ENCODE measurements at regions not wholly inside any gene's neighbourhood (a gene's known extent, or its start where the extent isn't known, plus 50 kb on each side); places are given as distances from the start of the nearest gene placed in this dataset.
A peak's percentile ranks its signal among the peaks of the same experiment; 100 is the strongest.

- no peak overlapping the region for H3K27ac ChIP-seq
- H3K4me3 ChIP-seq: no peak overlapping the region
- WGBS, 10 experiments: 50 to 100% (median 82%) methylated on average over 1 to 5 of the region's 5 CpGs
- ATAC-seq (replicated peaks in 6 of 8): no peak
- in situ Hi-C loops (cut with MboI; ENCODE audit: low pct_unique_long_range_greater_than_20kb in 2 of 9, low sequenced_read_pairs in 9 of 9, unreplicated experiment in 9 of 9): no loop called here
- peaks cover 0 to 3% of the 10 kb centered on the region in 2 donors for H3K4me1 ChIP-seq (replicated peaks in 1 of 2)
Measured at GRCh38 chr20:11808841-11809240, 108.9 kb upstream of the BTBD3 start.

- in situ Hi-C loops (cut with MboI; ENCODE audit: low pct_unique_long_range_greater_than_20kb in 2 of 9, low sequenced_read_pairs in 9 of 9, unreplicated experiment in 9 of 9): no loop called here
- no peak overlapping the region for H3K27ac ChIP-seq
- 0 to 100% (median 39%) methylated on average over 1 to 4 of the region's 4 CpGs for WGBS, 10 experiments
- H3K4me1 ChIP-seq (replicated peaks in 1 of 2): peaks cover 0 to 3% of the 10 kb centered on the region in 2 donors
- H3K4me3 ChIP-seq: no peak overlapping the region
- peak in 3 of 8 experiments; percentile 35 to 89 (median 46) for ATAC-seq (replicated peaks in 6 of 8)
Measured at GRCh38 chr20:11810311-11811083, 107.2 kb upstream of the BTBD3 start.

- in situ Hi-C loops (cut with MboI; ENCODE audit: low pct_unique_long_range_greater_than_20kb in 2 of 9, low sequenced_read_pairs in 9 of 9, unreplicated experiment in 9 of 9): no loop called here
- no peak for ATAC-seq (replicated peaks in 6 of 8)
- no peak overlapping the region for H3K4me3 ChIP-seq
- WGBS, 10 experiments: 54 to 100% (median 85%) methylated on average over 1 to 13 of the region's 14 CpGs; no CpG with 5 or more reads in 3 of the 10 experiments
- H3K27ac ChIP-seq: no peak overlapping the region
- no peaks in the 10 kb centered on the region for H3K4me1 ChIP-seq (replicated peaks in 1 of 2)
Measured at GRCh38 chr20:11813106-11813890, 104.4 kb upstream of the BTBD3 start.

DNA sequence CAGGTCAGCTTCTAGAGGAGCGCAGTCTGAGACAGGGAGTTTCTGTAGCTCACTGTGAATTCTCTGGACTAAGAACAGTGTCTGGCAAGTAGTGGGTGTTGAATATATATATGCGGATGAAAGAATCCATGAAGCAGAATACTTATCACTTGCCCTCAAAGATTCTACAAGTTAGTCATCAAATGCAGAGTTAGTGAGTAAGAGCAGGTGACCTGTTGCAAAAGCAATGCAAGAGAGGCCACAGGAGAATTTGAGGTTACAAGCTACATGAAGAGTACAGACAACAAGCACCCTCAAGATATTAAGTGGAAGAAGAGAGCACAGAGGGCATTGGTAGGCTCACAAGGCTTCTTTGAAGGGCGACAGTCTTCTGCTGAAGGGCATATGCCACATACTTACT lies 103.4 kb upstream of the BTBD3 start:
- no peak overlapping the region for H3K27ac ChIP-seq
- no peak overlapping the region for H3K4me3 ChIP-seq
- ATAC-seq (replicated peaks in 6 of 8): peak in 2 of 8 experiments; percentile 73 to 76
- in situ Hi-C loops (cut with MboI; ENCODE audit: low pct_unique_long_range_greater_than_20kb in 2 of 9, low sequenced_read_pairs in 9 of 9, unreplicated experiment in 9 of 9): no loop called here
- H3K4me1 ChIP-seq (replicated peaks in 1 of 2): no peaks in the 10 kb centered on the region
- WGBS, 10 experiments: 19 to 100% (median 94%) methylated on average over 1 to 3 of the region's 3 CpGs; no CpG with 5 or more reads in 3 of the 10 experiments

- Histone ChIP-seq H3K27ac (no peak overlapping the region), H3K4me1 (replicated peaks in 1 of 2) (no peaks in the 10 kb centered on the region), H3K4me3 (no peak overlapping the region)
- 50 to 100% (median 100%) methylated on average over 1 of the region's 1 CpG; no CpG with 5 or more reads in 1 of the 10 experiments for WGBS, 10 experiments
- no peak for ATAC-seq (replicated peaks in 6 of 8)
- in situ Hi-C loops (cut with MboI; ENCODE audit: low pct_unique_long_range_greater_than_20kb in 2 of 9, low sequenced_read_pairs in 9 of 9, unreplicated experiment in 9 of 9): no loop called here
Measured at GRCh38 chr20:11820838-11821237, 96.9 kb upstream of the BTBD3 start.

DNA sequence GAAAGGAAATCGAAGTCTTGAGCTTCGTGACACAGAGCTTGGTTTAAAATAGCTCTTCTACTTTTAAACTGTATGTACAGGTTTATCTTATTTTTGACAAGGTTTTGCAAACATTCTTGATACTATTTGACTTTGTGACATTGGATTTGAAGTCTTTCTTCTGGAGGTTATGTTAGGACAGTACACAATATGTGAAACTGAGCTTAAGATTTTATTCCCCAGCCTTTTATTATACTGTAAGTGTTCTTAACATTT lies 95.2 kb upstream of the BTBD3 start:
- WGBS, 10 experiments: 25 to 100% (median 57%) methylated on average over 1 to 2 of the region's 2 CpGs; no CpG with 5 or more reads in 2 of the 10 experiments
- Histone ChIP-seq H3K4me1 (replicated peaks in 1 of 2) (no peaks in the 10 kb centered on the region), H3K4me3 (no peak overlapping the region), H3K27ac (no peak overlapping the region)
- in situ Hi-C loops (cut with MboI; ENCODE audit: low pct_unique_long_range_greater_than_20kb in 2 of 9, low sequenced_read_pairs in 9 of 9, unreplicated experiment in 9 of 9): no loop called here
- no peak for ATAC-seq (replicated peaks in 6 of 8)

DNA sequence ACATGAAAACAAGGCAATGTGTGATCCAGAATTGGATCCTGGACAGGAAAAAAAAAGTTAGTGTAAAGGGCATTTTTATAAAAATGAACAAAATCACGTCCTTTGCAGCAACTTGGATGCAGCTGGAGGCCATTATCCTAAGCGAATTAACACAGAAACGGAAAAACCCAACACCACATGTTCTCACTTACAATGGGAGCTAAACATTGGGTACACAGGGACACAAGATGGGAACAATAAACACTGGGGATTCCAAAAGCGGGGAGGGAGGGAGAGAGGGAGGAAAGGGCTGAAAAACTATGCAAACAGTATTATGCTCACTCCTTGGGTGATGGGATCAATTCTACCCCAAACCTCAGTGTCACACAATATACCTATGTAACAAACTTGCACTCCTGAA lies 91.4 kb upstream of the BTBD3 start:
- WGBS, 10 experiments: 7 to 88% (median 60%) methylated on average over 1 to 4 of the region's 4 CpGs; no CpG with 5 or more reads in 1 of the 10 experiments

GRCh38 chr20:11832397-11832796 lies 85.3 kb upstream of the BTBD3 start:
- no peak overlapping the region for H3K27ac ChIP-seq
- WGBS, 10 experiments: 20 to 60% (median 55%) methylated on average over 1 of the region's 1 CpG; no CpG with 5 or more reads in 4 of the 10 experiments
- ATAC-seq (replicated peaks in 6 of 8): no peak
- no peak overlapping the region for H3K4me3 ChIP-seq
- in situ Hi-C loops (cut with MboI; ENCODE audit: low pct_unique_long_range_greater_than_20kb in 2 of 9, low sequenced_read_pairs in 9 of 9, unreplicated experiment in 9 of 9): no loop called here
- H3K4me1 ChIP-seq (replicated peaks in 1 of 2): no peaks in the 10 kb centered on the region

More for the DNA sequence above, 91.4 kb upstream of the BTBD3 start:
- Histone ChIP-seq H3K4me1 (replicated peaks in 1 of 2) (no peaks in the 10 kb centered on the region), H3K27ac (no peak overlapping the region), H3K4me3 (no peak overlapping the region)
- in situ Hi-C loops (cut with MboI; ENCODE audit: low pct_unique_long_range_greater_than_20kb in 2 of 9, low sequenced_read_pairs in 9 of 9, unreplicated experiment in 9 of 9): no loop called here
- no peak for ATAC-seq (replicated peaks in 6 of 8)

DNA sequence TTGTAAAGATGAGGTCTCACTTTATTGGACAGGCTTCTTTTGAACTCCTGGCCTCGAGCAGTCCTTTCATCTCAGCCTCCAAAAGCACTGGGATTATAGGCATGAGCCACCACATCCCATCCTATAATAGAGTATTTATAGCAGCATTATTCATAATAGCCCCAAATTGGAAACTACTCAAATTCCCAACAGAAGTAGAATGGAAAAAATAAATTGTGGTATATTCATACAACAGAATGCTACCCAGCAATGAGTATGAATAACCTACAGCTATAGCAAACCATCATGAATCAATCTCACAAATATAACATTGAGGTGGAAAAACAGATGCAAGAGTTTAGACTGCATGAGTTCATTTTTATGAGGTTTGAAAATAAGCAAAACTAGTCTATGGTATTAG lies 84.8 kb upstream of the BTBD3 start:
- no peak for ATAC-seq (replicated peaks in 6 of 8)
- no peak overlapping the region for H3K4me3 ChIP-seq
- in situ Hi-C loops (cut with MboI; ENCODE audit: low pct_unique_long_range_greater_than_20kb in 2 of 9, low sequenced_read_pairs in 9 of 9, unreplicated experiment in 9 of 9): no loop called here
- H3K27ac ChIP-seq: no peak overlapping the region
- H3K4me1 ChIP-seq (replicated peaks in 1 of 2): no peaks in the 10 kb centered on the region
- 0% methylated on average over 1 of the region's 1 CpG; no CpG with 5 or more reads in 2 of the 10 experiments for WGBS, 10 experiments

GRCh38 chr20:11833825-11834224 lies 83.9 kb upstream of the BTBD3 start:
- Histone ChIP-seq H3K4me3 (no peak overlapping the region), H3K4me1 (replicated peaks in 1 of 2) (no peaks in the 10 kb centered on the region), H3K27ac (no peak overlapping the region)
- 39% methylated on average over 2 of the region's 3 CpGs; no CpG with 5 or more reads in 9 of the 10 experiments for WGBS, 10 experiments
- no peak for ATAC-seq (replicated peaks in 6 of 8)
- in situ Hi-C loops (cut with MboI; ENCODE audit: low pct_unique_long_range_greater_than_20kb in 2 of 9, low sequenced_read_pairs in 9 of 9, unreplicated experiment in 9 of 9): no loop called here

DNA sequence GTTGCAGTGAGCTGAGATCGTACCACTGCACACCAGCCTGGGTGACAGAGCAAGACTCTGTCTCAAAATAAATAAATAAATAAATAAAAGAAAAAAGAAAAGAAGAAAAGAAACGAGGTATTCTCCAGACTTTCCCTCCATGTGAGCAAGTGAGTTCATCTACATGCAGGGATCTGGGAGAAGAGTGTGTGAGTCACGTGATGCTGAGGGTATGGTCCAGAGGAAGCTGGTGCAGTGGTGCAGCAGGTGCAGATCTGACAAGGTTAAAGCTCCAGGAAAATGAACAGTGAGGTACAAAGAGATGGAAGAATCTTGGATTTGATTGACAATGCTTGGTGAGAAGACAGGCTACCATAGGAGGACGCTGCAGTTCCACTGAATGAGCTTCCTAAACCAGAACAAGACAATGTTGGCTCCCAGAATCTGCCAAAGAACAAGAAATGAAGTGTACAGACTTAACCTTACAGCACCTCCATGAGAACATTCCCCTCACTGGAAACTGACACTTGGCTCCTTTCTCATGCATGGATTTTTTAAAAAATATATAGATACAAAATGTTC lies 79.5 kb upstream of the BTBD3 start:
- 16 to 100% (median 56%) methylated on average over 1 to 4 of the region's 4 CpGs for WGBS, 10 experiments
- Histone ChIP-seq H3K4me1 (replicated peaks in 1 of 2) (no peaks in the 10 kb centered on the region), H3K4me3 (no peak overlapping the region), H3K27ac (no peak overlapping the region)
- no peak for ATAC-seq (replicated peaks in 6 of 8)
- in situ Hi-C loops (cut with MboI; ENCODE audit: low pct_unique_long_range_greater_than_20kb in 2 of 9, low sequenced_read_pairs in 9 of 9, unreplicated experiment in 9 of 9): no loop called here

DNA sequence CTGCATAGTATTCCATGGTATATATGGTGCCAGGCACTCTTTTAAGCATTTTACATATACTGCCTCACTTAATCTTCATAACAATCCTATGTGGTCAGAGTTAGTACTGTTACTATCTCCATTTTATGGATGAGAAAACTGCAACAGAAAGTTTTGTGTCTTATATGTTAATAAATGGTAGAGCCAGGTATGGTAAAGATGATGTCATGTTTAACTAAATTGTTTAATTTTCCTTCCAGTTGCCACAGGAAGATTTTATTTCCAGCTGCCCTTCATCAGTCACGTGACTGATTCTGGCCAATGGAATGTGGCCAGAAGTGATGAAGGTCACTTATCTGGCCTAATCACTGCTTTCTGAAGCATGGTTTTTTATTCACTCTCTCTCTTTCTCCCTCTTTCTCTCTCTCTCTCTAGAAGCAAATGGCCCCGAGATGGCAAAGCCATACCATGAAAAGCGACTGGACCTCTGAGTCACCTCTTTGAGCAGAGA lies 75.7 kb upstream of the BTBD3 start:
- 33 to 100% (median 86%) methylated on average over 1 to 3 of the region's 3 CpGs; no CpG with 5 or more reads in 3 of the 10 experiments for WGBS, 10 experiments
- in situ Hi-C loops (cut with MboI; ENCODE audit: low pct_unique_long_range_greater_than_20kb in 2 of 9, low sequenced_read_pairs in 9 of 9, unreplicated experiment in 9 of 9): no loop called here
- no peak overlapping the region for H3K27ac ChIP-seq
- no peaks in the 10 kb centered on the region for H3K4me1 ChIP-seq (replicated peaks in 1 of 2)
- H3K4me3 ChIP-seq: no peak overlapping the region
- no peak for ATAC-seq (replicated peaks in 6 of 8)

DNA sequence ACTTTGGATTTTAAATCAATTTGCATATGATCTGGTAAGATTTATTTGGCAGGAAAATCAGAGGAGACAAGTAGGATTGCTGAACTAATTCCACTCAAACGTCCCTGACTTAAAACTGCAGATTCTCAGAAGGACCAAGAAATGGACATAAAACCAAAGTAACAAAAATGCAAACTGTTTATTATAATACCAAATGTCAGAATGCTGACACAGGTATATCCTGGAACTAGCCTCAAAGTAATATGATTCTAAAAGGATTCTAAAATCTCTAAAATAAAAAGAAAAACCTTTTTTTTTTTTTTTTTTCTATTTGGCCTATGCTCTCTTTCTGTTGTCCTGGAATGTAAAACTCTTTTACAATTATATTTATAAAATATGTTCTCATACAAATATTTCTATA lies 74.4 kb upstream of the BTBD3 start:
- ATAC-seq (replicated peaks in 6 of 8): no peak
- Histone ChIP-seq H3K27ac (no peak overlapping the region), H3K4me3 (no peak overlapping the region), H3K4me1 (replicated peaks in 1 of 2) (no peaks in the 10 kb centered on the region)
- 0 to 89% (median 68%) methylated on average over 1 of the region's 1 CpG; no CpG with 5 or more reads in 2 of the 10 experiments for WGBS, 10 experiments
- in situ Hi-C loops (cut with MboI; ENCODE audit: low pct_unique_long_range_greater_than_20kb in 2 of 9, low sequenced_read_pairs in 9 of 9, unreplicated experiment in 9 of 9): no loop called here

All from motor neuron (in vitro differentiated cells).